ENCODE measurements at regions not wholly inside any gene's neighbourhood (a gene's known extent, or its start where the extent isn't known, plus 50 kb on each side); places are given as distances from the start of the nearest gene placed in this dataset.

- no peaks in the 10 kb centered on the region for H3K4me1 ChIP-seq (ENCODE audit: control insufficient read depth, insufficient read depth, low read length)
- ChIA-PET CTCF (interaction anchor here (0.6 kb wide), 1 partner anchor 575 kb away, joined by 3 read pairs; no protein-coding TSS in a partner anchor), POLR2A (interaction anchor here (0.6 kb wide), 1 partner anchor 99 kb away, joined by 3 read pairs; no protein-coding TSS in a partner anchor)
- TF ChIP-seq ZNF830 (tag by site-specific recombination; IDR thresholded peaks at IDR 0.05; ENCODE audit: low read depth), result no peak
- TF ChIP-seq ZNF664 (tag by site-specific recombination; IDR thresholded peaks at IDR 0.05), result no peak
- no peak for TF ChIP-seq SALL2 (tag by site-specific recombination; IDR thresholded peaks at IDR 0.05; ENCODE audit: borderline replicate concordance)
- no peak for TF ChIP-seq ZBTB1 (tag by site-specific recombination; IDR thresholded peaks at IDR 0.05)
- TF ChIP-seq ZNF510 (tag by site-specific recombination; IDR thresholded peaks at IDR 0.05; ENCODE audit: insufficient replicate concordance), result no peak
- H3K9me3 ChIP-seq (ENCODE audit: control insufficient read depth, insufficient read depth, low read depth, low read length), result no peaks in the 10 kb centered on the region
- no peak overlapping the region for H3K4me3 ChIP-seq (ENCODE audit: low read depth, low read length)
- no peak overlapping the region for H3K27ac ChIP-seq (ENCODE audit: extremely low read depth, low read depth, low read length)
- no peaks in the 10 kb centered on the region for H3K36me3 ChIP-seq (ENCODE audit: control insufficient read depth in 2 of 2, insufficient read depth in 1 of 2, low read length in 2 of 2)
Observed at GRCh38 chr13:91245288-91245687, 102.2 kb upstream of the MIR17HG start.

GRCh38 chr13:91247768-91248167 is 99.7 kb upstream of the MIR17HG start:
- Histone ChIP-seq H3K9me3 (ENCODE audit: control insufficient read depth, insufficient read depth, low read depth, low read length) (no peaks in the 10 kb centered on the region), H3K4me3 (ENCODE audit: low read depth, low read length) (no peak overlapping the region), H3K27ac (ENCODE audit: extremely low read depth, low read depth, low read length) (no peak overlapping the region), H3K4me1 (ENCODE audit: control insufficient read depth, insufficient read depth, low read length) (no peaks in the 10 kb centered on the region), H3K36me3 (ENCODE audit: control insufficient read depth in 2 of 2, insufficient read depth in 1 of 2, low read length in 2 of 2) (no peaks in the 10 kb centered on the region)
- ChIA-PET POLR2A (no interaction called here), CTCF (interaction anchor here (0.5 to 2.8 kb wide), 10 partner anchors 8 to 231 kb away, joined by 3 to 15 read pairs (median 3); no protein-coding TSS in a partner anchor)
- TF ChIP-seq ZSCAN30 (tag by site-specific recombination; IDR thresholded peaks at IDR 0.05) (no peak), ZNF654 (tag by site-specific recombination; IDR thresholded peaks at IDR 0.05; ENCODE audit: low read depth) (peak; percentile 7; the same call in 1 of the 2 replicates)

GRCh38 chr13:91248249-91248648 is 99.2 kb upstream of the MIR17HG start:
- CTCF ChIA-PET, result interaction anchor here (0.5 to 2.8 kb wide), 10 partner anchors 7 to 815 kb away, joined by 3 to 15 read pairs (median 3); no protein-coding TSS in a partner anchor
- Histone ChIP-seq H3K36me3 (ENCODE audit: control insufficient read depth in 2 of 2, insufficient read depth in 1 of 2, low read length in 2 of 2) (no peaks in the 10 kb centered on the region), H3K4me3 (ENCODE audit: low read depth, low read length) (no peak overlapping the region), H3K9me3 (ENCODE audit: control insufficient read depth, insufficient read depth, low read depth, low read length) (no peaks in the 10 kb centered on the region), H3K4me1 (ENCODE audit: control insufficient read depth, insufficient read depth, low read length) (no peaks in the 10 kb centered on the region), H3K27ac (ENCODE audit: extremely low read depth, low read depth, low read length) (no peak overlapping the region)
- TF ChIP-seq ZNF311 (tag by site-specific recombination; IDR thresholded peaks at IDR 0.05; ENCODE audit: borderline replicate concordance) (no peak), ZNF19 (tag by site-specific recombination; IDR thresholded peaks at IDR 0.05; ENCODE audit: low read depth) (no peak), CTCF (tag by site-specific recombination; IDR thresholded peaks at IDR 0.05) (no peak), ZNF704 (tag by site-specific recombination; IDR thresholded peaks at IDR 0.05) (no peak), FEZF1 (tag by site-specific recombination; IDR thresholded peaks at IDR 0.05) (no peak), ZNF146 (tag by site-specific recombination; IDR thresholded peaks at IDR 0.05) (no peak)
- POLR2A ChIA-PET, result no interaction called here

GRCh38 chr13:91249370-91249769 is 98.1 kb upstream of the MIR17HG start:
- Histone ChIP-seq H3K36me3 (ENCODE audit: control insufficient read depth in 2 of 2, insufficient read depth in 1 of 2, low read length in 2 of 2) (no peaks in the 10 kb centered on the region), H3K4me3 (ENCODE audit: low read depth, low read length) (no peak overlapping the region), H3K4me1 (ENCODE audit: control insufficient read depth, insufficient read depth, low read length) (no peaks in the 10 kb centered on the region), H3K9me3 (ENCODE audit: control insufficient read depth, insufficient read depth, low read depth, low read length) (no peaks in the 10 kb centered on the region), H3K27ac (ENCODE audit: extremely low read depth, low read depth, low read length) (no peak overlapping the region)
- ChIA-PET POLR2A (no interaction called here), CTCF (no interaction called here)
- no peak for TF ChIP-seq ZNF843 (tag by site-specific recombination; IDR thresholded peaks at IDR 0.05)
- TF ChIP-seq HIC1 (tag by site-specific recombination; IDR thresholded peaks at IDR 0.05), result no peak
- TF ChIP-seq ZBTB8A (tag by site-specific recombination; IDR thresholded peaks at IDR 0.05), result no peak
- no peak for TF ChIP-seq YY2 (tag by site-specific recombination; IDR thresholded peaks at IDR 0.05)
- no peak for TF ChIP-seq ZNF610 (tag by site-specific recombination; IDR thresholded peaks at IDR 0.05; ENCODE audit: borderline replicate concordance)
- TF ChIP-seq ZNF292 (tag by site-specific recombination; IDR thresholded peaks at IDR 0.05; ENCODE audit: borderline replicate concordance, low read depth), result no peak
- TF ChIP-seq ZFP3 (tag by site-specific recombination; IDR thresholded peaks at IDR 0.05; ENCODE audit: low read depth), result no peak
- no peak for TF ChIP-seq ZNF768 (tag by site-specific recombination; IDR thresholded peaks at IDR 0.05)
- no peak for TF ChIP-seq TCF7L2 (IDR thresholded peaks at IDR 0.05; ENCODE audit: borderline replicate concordance, low read depth, low read length)
- TF ChIP-seq ZNF155 (tag by site-specific recombination; IDR thresholded peaks at IDR 0.05), result no peak
- no peak for TF ChIP-seq ZNF514 (tag by site-specific recombination; IDR thresholded peaks at IDR 0.05)
- no peak for TF ChIP-seq ZNF785 (tag by site-specific recombination; IDR thresholded peaks at IDR 0.05)
- no peak for TF ChIP-seq ZNF112 (tag by site-specific recombination; IDR thresholded peaks at IDR 0.05)

Measured in HEK293 (cell line).